ENCODE measurements at regions not wholly inside any gene's neighbourhood (a gene's known extent, or its start where the extent isn't known, plus 50 kb on each side); places are given as distances from the start of the nearest gene placed in this dataset.

DNA sequence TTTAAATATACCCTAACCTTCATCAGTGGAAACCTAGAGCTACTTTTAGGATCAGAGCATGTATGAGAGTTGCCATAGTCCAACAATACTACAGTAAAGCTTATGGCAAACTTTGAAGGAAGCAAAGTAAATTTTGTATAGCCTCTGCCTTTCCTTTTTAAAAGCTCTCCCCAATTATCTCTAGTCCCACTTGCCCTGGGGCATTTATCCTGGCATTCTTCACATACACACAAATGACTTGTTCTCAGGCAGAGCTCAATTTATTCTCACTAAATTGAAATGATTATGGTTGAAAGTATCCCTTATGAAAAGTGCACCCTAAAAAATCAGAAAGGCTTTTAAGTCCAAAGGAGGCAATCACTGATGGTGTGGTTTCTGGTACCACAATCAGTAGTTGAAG is 94.1 kb upstream of the UFM1 start:
- no peaks in the 10 kb centered on the region for H3K27me3 ChIP-seq (ENCODE audit: insufficient read depth, low read length)
- H3K4me3 Mint-ChIP-seq: no peak overlapping the region
- no peaks in the 10 kb centered on the region for H3K27me3 Mint-ChIP-seq (ENCODE audit: low read depth)
- H2BK120ac ChIP-seq (ENCODE audit: low read depth, low read length, poor library complexity, severe bottlenecking): no peak overlapping the region
- H2BK20ac ChIP-seq (ENCODE audit: low read depth, low read length, poor library complexity, severe bottlenecking): no peak overlapping the region
- no peak overlapping the region for H3K56ac ChIP-seq (ENCODE audit: insufficient read length, low read depth, low read length)
- H3T11ph ChIP-seq (ENCODE audit: low read length): no peak overlapping the region
- H3K18ac ChIP-seq (ENCODE audit: insufficient read length, low read depth, low read length): no peak overlapping the region
- no peak for DNase-seq
- TF ChIP-seq CTCF (conservative IDR thresholded peaks at IDR 0.05): no peak
- H3K4ac ChIP-seq (ENCODE audit: low read depth, low read length): no peak overlapping the region
- no peaks in the 10 kb centered on the region for H4K20me1 ChIP-seq (ENCODE audit: control insufficient read depth, insufficient read depth, insufficient read length)
- no peak overlapping the region for H4K91ac ChIP-seq (ENCODE audit: insufficient read length, low read depth, low read length)
- no peaks in the 10 kb centered on the region; the same call in 1 of the 2 replicates for H3K4me1 ChIP-seq (ENCODE audit: insufficient read depth, low read length)
- H3K27ac Mint-ChIP-seq: no peak overlapping the region
- H3K79me1 ChIP-seq (ENCODE audit: insufficient read depth, low read depth, low read length, poor library complexity, severe bottlenecking): no peaks in the 10 kb centered on the region
- H3K4me1 Mint-ChIP-seq: peaks cover 14 to 17% of the 10 kb centered on the region in 2 experiments
- H3K9me3 ChIP-seq (ENCODE audit: control insufficient read depth, low read depth, low read length): no peaks in the 10 kb centered on the region
- no peak overlapping the region for H3K27ac ChIP-seq (ENCODE audit: insufficient read length, low read depth, low read length)
- H3K4me2 ChIP-seq (ENCODE audit: insufficient read depth, insufficient read length, low read length): no peak overlapping the region
- H2BK12ac ChIP-seq (ENCODE audit: insufficient read length, low read depth, low read length): no peak overlapping the region
- H3K14ac ChIP-seq (ENCODE audit: insufficient read depth, low read length): no peak overlapping the region
- no peak overlapping the region for H2BK5ac ChIP-seq (ENCODE audit: insufficient read length, low read length)
- no peaks in the 10 kb centered on the region for H3K79me2 ChIP-seq (ENCODE audit: insufficient read depth, low read length)
- H2BK15ac ChIP-seq (ENCODE audit: low read depth, low read length): no peak overlapping the region
- no peaks in the 10 kb centered on the region for H3K36me3 Mint-ChIP-seq (ENCODE audit: insufficient read depth in 1 of 3, low read depth in 3 of 3)
- no peaks in the 10 kb centered on the region for H3K23me2 ChIP-seq (ENCODE audit: insufficient read length, low read depth, low read length, poor library complexity, severe bottlenecking)
- H2AFZ ChIP-seq (ENCODE audit: low read length): no peak overlapping the region
- H3K23ac ChIP-seq (ENCODE audit: insufficient read length, low read depth, low read length): no peak overlapping the region
- no peak overlapping the region for H4K8ac ChIP-seq (replicated peaks; ENCODE audit: insufficient read length, low read depth, low read length)
- H2AK5ac ChIP-seq (ENCODE audit: insufficient read length, low read length): no peak overlapping the region
- no peaks in the 10 kb centered on the region for H3K9me3 Mint-ChIP-seq
- H4K5ac ChIP-seq (ENCODE audit: insufficient read length, low read depth, low read length): no peak overlapping the region
- no peak overlapping the region for H3K9ac ChIP-seq (ENCODE audit: extremely low read depth, insufficient read length, low read length)

All from H9 (cell line).